A549 (cell line): ENCODE measurements at regions not wholly inside any gene's neighbourhood (a gene's known extent, or its start where the extent isn't known, plus 50 kb on each side); places are given as distances from the start of the nearest gene placed in this dataset.

Source experiments
- ATAC-seq, 2 experiments: fragments of 200-7000 bp in 1 of 2; fragments of >200 bp in 1 of 2; cut with Nextera tagmentation in 1 of 2; cut with Tn5 transposase in 1 of 2; 3 replicates each; pipeline versions ENCODE4 v1.8.0 to v1.9.1; 2018 to 2020; ENCODE audit warnings: mild to moderate bottlenecking in 1 of 2, moderate library complexity in 1 of 2
- CTCF ChIA-PET: fragments of 300-600 bp; sonication (Branson Sonifier 250); formaldehyde crosslinking; extraction: SDS; loops from one replicate; lab custom pipeline; 2021; ENCODE audit warnings: antibody characterized with exemption, inconsistent platforms; lab: Yijun Ruan, JAX
- POLR2A ChIA-PET: fragments of 350-600 bp; formaldehyde crosslinking; extraction: SDS; loops from one replicate; lab custom pipeline; 2021; ENCODE audit warnings: antibody characterized with exemption, inconsistent platforms; lab: Yijun Ruan, JAX
- DNase-seq, 2 experiments: peaks; one replicate each; pipeline versions ENCODE4 v3.0.0 to v3.0.0-alpha.2; 2011 to 2016; ENCODE audit warnings: low read depth in 1 of 2, low spot score in 1 of 2
- FAIRE-seq: peaks from 2 replicates; lab custom pipeline; 2011; peaks lifted over from hg19 to GRCh38; lab: Jason Lieb, UNC
- H3K27ac ChIP-seq, 2 experiments: fragments of >200 bp; sonication (Bioruptor Twin); formaldehyde crosslinking; 3 replicates each; pipeline ENCODE4 v1.5.1; 2016 to 2017
- H3K4me1 ChIP-seq: fragments of >200 bp; sonication (Bioruptor Twin); formaldehyde crosslinking; 3 replicates; pipeline ENCODE4 v1.6.1; 2016
- H3K4me2 ChIP-seq: fragments of >200 bp; sonication (Bioruptor Twin); formaldehyde crosslinking; 3 replicates; pipeline ENCODE4 v1.6.1; 2016
- H3K4me3 ChIP-seq: fragments of >200 bp; sonication (Bioruptor Twin); formaldehyde crosslinking; 3 replicates; pipeline ENCODE4 v1.5.1; 2016
- H3K9me3 ChIP-seq: fragments of >200 bp; sonication (Bioruptor Twin); formaldehyde crosslinking; 3 replicates; pipeline ENCODE4 v1.6.1; 2016
- ATOH8 ChIP-seq: fragments of 250-450 bp; sonication (Bioruptor Pico); IDR thresholded peaks from 2 replicates; pipeline ENCODE4 v1.5.0; 2020; ENCODE audit warnings: low read depth, mild to moderate bottlenecking, moderate library complexity
- CHD2 ChIP-seq: fragments of 150-350 bp; IDR thresholded peaks from 2 replicates; pipeline ENCODE4 v1.6.1; 2014; ENCODE audit warnings: low read length; ENCODE audit not compliant: partially characterized antibody
- CHD4 ChIP-seq: fragments of 200-600 bp; sonication (generic); IDR thresholded peaks from 2 replicates; pipeline ENCODE4 v1.6.1; 2016; ENCODE audit warnings: antibody characterized with exemption, mild to moderate bottlenecking, borderline replicate concordance
- EP300 ChIP-seq, 2 experiments: fragments of >200 bp; sonication (Bioruptor Twin); formaldehyde crosslinking; IDR thresholded peaks; 2 replicates in 1 of 2; 3 replicates in 1 of 2; pipeline ENCODE4 v1.6.1; 2016 to 2017
- FOSB ChIP-seq: fragments of 250-450 bp; sonication (Bioruptor Pico); IDR thresholded peaks from 2 replicates; pipeline ENCODE4 v1.5.0; 2020; ENCODE audit warnings: mild to moderate bottlenecking, moderate library complexity
- FOSL2 ChIP-seq, 2 experiments: fragments of 450-650 bp in 1 of 2; fragments of >200 bp in 1 of 2; sonication (Bioruptor Twin) in 1 of 2; formaldehyde crosslinking; IDR thresholded peaks; 2 replicates each; pipeline versions ENCODE4 v1.5.0 to v1.6.1; 2016 to 2020; ENCODE audit warnings: mild to moderate bottlenecking in 1 of 2, moderate library complexity in 1 of 2
- FOXS1 ChIP-seq: fragments of 250-450 bp; sonication (Bioruptor Pico); IDR thresholded peaks from 2 replicates; pipeline ENCODE4 v1.5.0; 2020; ENCODE audit warnings: mild to moderate bottlenecking, moderate library complexity
- HOXA7 ChIP-seq: fragments of 250-450 bp; sonication (Bioruptor Pico); IDR thresholded peaks from 2 replicates; pipeline ENCODE4 v1.5.0; 2020; ENCODE audit warnings: mild to moderate bottlenecking, moderate library complexity
- JUN ChIP-seq, 2 experiments: fragments of >200 bp; sonication (Bioruptor Twin); formaldehyde crosslinking; IDR thresholded peaks; 2 replicates in 1 of 2; 3 replicates in 1 of 2; pipeline ENCODE4 v1.6.1; 2016 to 2017
- KDM1A ChIP-seq: fragments of 200-600 bp; sonication (generic); IDR thresholded peaks from 2 replicates; pipeline ENCODE4 v1.6.1; 2016; ENCODE audit warnings: low read depth, mild to moderate bottlenecking
- MAX ChIP-seq: IDR thresholded peaks from 2 replicates; pipeline ENCODE4 v1.6.1; 2012
- NPAS2 ChIP-seq: fragments of 250-450 bp; sonication (Bioruptor Pico); IDR thresholded peaks from 2 replicates; pipeline ENCODE4 v1.8.0; 2022; ENCODE audit warnings: mild to moderate bottlenecking, moderate library complexity, borderline replicate concordance
- POLR2A ChIP-seq: IDR thresholded peaks from 2 replicates; pipeline ENCODE4 v1.6.1; 2012; ENCODE audit warnings: mild to moderate bottlenecking, low read length
- RAD21 ChIP-seq, 2 experiments: fragments of >200 bp in 1 of 2; sonication (Bioruptor Twin) in 1 of 2; formaldehyde crosslinking in 1 of 2; IDR thresholded peaks in 1 of 2; conservative IDR thresholded peaks in 1 of 2; 2 replicates in 1 of 2; 3 replicates in 1 of 2; pipeline ENCODE4 v1.6.1; 2012 to 2018; ENCODE audit warnings: inconsistent platforms in 1 of 2
- RARB ChIP-seq: fragments of 250-450 bp; sonication (Bioruptor Pico); IDR thresholded peaks from 2 replicates; pipeline ENCODE4 v1.8.0; 2021; ENCODE audit warnings: mild to moderate bottlenecking, moderate library complexity
- RCOR1 ChIP-seq: fragments of 150-350 bp; IDR thresholded peaks from 2 replicates; pipeline ENCODE4 v1.6.1; 2014; ENCODE audit warnings: antibody characterized with exemption, low read length, low read depth
- REST ChIP-seq: fragments of 200-600 bp; sonication (generic); IDR thresholded peaks from 2 replicates; pipeline ENCODE4 v1.6.1; 2016; ENCODE audit warnings: antibody characterized with exemption, mild to moderate bottlenecking, moderate library complexity
- SREBF2 ChIP-seq: fragments of 450-650 bp; IDR thresholded peaks from 2 replicates; pipeline ENCODE4 v1.6.1; 2014; ENCODE audit warnings: mild to moderate bottlenecking, moderate library complexity
- TFCP2L1 ChIP-seq: fragments of 250-450 bp; sonication (Bioruptor Pico); IDR thresholded peaks from 2 replicates; pipeline ENCODE4 v1.5.0; 2021; ENCODE audit warnings: mild to moderate bottlenecking
- TP53 ChIP-seq: fragments of 250-450 bp; sonication (Bioruptor Pico); IDR thresholded peaks from 2 replicates; pipeline ENCODE4 v1.5.0; 2021; ENCODE audit warnings: mild to moderate bottlenecking, moderate library complexity
- ZC3H11A ChIP-seq: fragments of 450-650 bp; IDR thresholded peaks from 2 replicates; pipeline ENCODE4 v1.6.1; 2014; ENCODE audit warnings: antibody characterized with exemption, mild to moderate bottlenecking
- ZFP36 ChIP-seq: fragments of 450-650 bp; IDR thresholded peaks from 2 replicates; pipeline ENCODE4 v1.6.1; 2014; ENCODE audit warnings: borderline replicate concordance; ENCODE audit not compliant: partially characterized antibody
- ZNF302 ChIP-seq: fragments of 250-450 bp; sonication (Bioruptor Pico); IDR thresholded peaks from 2 replicates; pipeline ENCODE4 v1.9.0; 2021; ENCODE audit warnings: inconsistent platforms, mild to moderate bottlenecking, moderate library complexity
- WGBS: methylation state at CpG from one replicate; pipeline ENCODE4 v1.1.6; 2017; ENCODE audit errors: missing lambda C conversion rate; 5-methylcytosine and 5-hydroxymethylcytosine counted together

- TF ChIP-seq TP53 (CRISPR knock-in tag) (no peak), FOSL2 (IDR thresholded peaks at IDR 0.05) (no peak), FOSL2 (CRISPR knock-in tag; IDR thresholded peaks at IDR 0.05) (no peak), EP300 (IDR thresholded peaks at IDR 0.05) (no peak), RAD21 (conservative IDR thresholded peaks at IDR 0.05 in 1 of 2, IDR thresholded peaks at IDR 0.05 in 1 of 2) (no peak), FOXS1 (CRISPR knock-in tag) (no peak), KDM1A (no peak), MAX (no peak), SREBF2 (no peak), ZC3H11A (no peak), HOXA7 (CRISPR knock-in tag) (no peak)
- TF ChIP-seq, all 56 proteins: peak for 0
- Histone ChIP-seq H3K27ac (no peak overlapping the region), H3K4me2 (no peak overlapping the region), H3K4me1 (no peaks in the 10 kb centered on the region; the same call in 2 of the 3 replicates), H3K9me3 (no peaks in the 10 kb centered on the region), H3K4me3 (no peak overlapping the region)
- DNase-seq (no peak), ATAC-seq (no peak), FAIRE-seq (no peak)
- 53% methylated on average over 1 of the region's 1 CpG for WGBS
- ChIA-PET POLR2A (no interaction called here), CTCF (no interaction called here)
Measured at GRCh38 chr11:103779054-103779453, 257.4 kb upstream of the DDI1 start.

GRCh38 chr11:103789952-103790351, 246.5 kb upstream of the DDI1 start:
- Histone ChIP-seq H3K4me3 (no peak overlapping the region), H3K9me3 (peaks cover 14% of the 10 kb centered on the region; the same call in 1 of the 3 replicates), H3K27ac (no peak overlapping the region), H3K4me1 (peaks cover 9% of the 10 kb centered on the region; the same call in 2 of the 3 replicates), H3K4me2 (no peak overlapping the region)
- DNase-seq, result no peak
- no peak for TF ChIP-seq ZNF302 (CRISPR knock-in tag)
- TF ChIP-seq CHD2, result no peak
- TF ChIP-seq ZFP36, result no peak
- no peak for TF ChIP-seq ATOH8
- TF ChIP-seq RCOR1, result no peak
- no peak for TF ChIP-seq FOSB (CRISPR knock-in tag)
- TF ChIP-seq TFCP2L1 (CRISPR knock-in tag), result no peak
- no peak for TF ChIP-seq POLR2A
- TF ChIP-seq CHD4, result no peak
- no peak for TF ChIP-seq REST
- TF ChIP-seq JUN (IDR thresholded peaks at IDR 0.05), result no peak
- TF ChIP-seq RARB (CRISPR knock-in tag), result no peak
- no peak for TF ChIP-seq NPAS2 (CRISPR knock-in tag)
- POLR2A ChIA-PET, result no interaction called here
- CTCF ChIA-PET, result no interaction called here
- FAIRE-seq, result no peak
- no peak for ATAC-seq
